ENCODE measurements at regions not wholly inside any gene's neighbourhood (a gene's known extent, or its start where the extent isn't known, plus 50 kb on each side); places are given as distances from the start of the nearest gene placed in this dataset.

- Histone ChIP-seq H3K23me2 (ENCODE audit: low read depth, low read length) (peaks cover 2% of the 10 kb centered on the region; the same call in 1 of the 2 replicates), H3K9me3 (ENCODE audit: insufficient read depth in 2 of 2, low read depth in 1 of 2, low read length in 1 of 2) (peaks cover 4 to 7% of the 10 kb centered on the region in 2 experiments; a peak in 3 of 4 replicates), H3K9ac (replicated peaks in 1 of 4; ENCODE audit: extremely low read depth in 1 of 4, low read depth in 3 of 4, low read length in 3 of 4) (no peak overlapping the region), H3K79me1 (ENCODE audit: low read depth, low read length) (no peaks in the 10 kb centered on the region), H2BK120ac (replicated peaks; ENCODE audit: low read depth, low read length) (no peak overlapping the region), H3K4me2 (ENCODE audit: insufficient read depth in 1 of 2, low read depth in 2 of 2, low read length in 2 of 2) (no peak overlapping the region), H3K4me1 (replicated peaks in 1 of 4; ENCODE audit: control insufficient read depth in 3 of 4, insufficient read depth in 4 of 4, low read length in 3 of 4) (no peaks in the 10 kb centered on the region), H4K20me1 (replicated peaks in 1 of 2; ENCODE audit: control insufficient read depth in 1 of 2, insufficient read depth in 2 of 2, low read length in 2 of 2) (peaks cover 0 to 2% of the 10 kb centered on the region in 2 experiments), H3K27ac (ENCODE audit: low read depth, low read length) (no peak overlapping the region), H3K23ac (ENCODE audit: insufficient read length) (no peak overlapping the region), H3K36me3 (ENCODE audit: control insufficient read depth in 2 of 4, insufficient read depth in 4 of 4, low read length in 3 of 4) (no peaks in the 10 kb centered on the region), H2BK12ac (ENCODE audit: low read depth, low read length) (no peak overlapping the region), H4K8ac (ENCODE audit: extremely low read depth, insufficient read depth, low read length) (no peak overlapping the region), H2BK15ac (ENCODE audit: low read length) (no peak overlapping the region), H2AK5ac (ENCODE audit: low read depth, low read length) (no peak overlapping the region), H3K4me3 (ENCODE audit: extremely low read depth in 1 of 4, insufficient read depth in 2 of 4, low read depth in 3 of 4, low read length in 4 of 4) (no peak overlapping the region), H4K5ac (ENCODE audit: insufficient read length, low read depth, low read length) (no peak overlapping the region), H2BK5ac (ENCODE audit: low read depth, low read length) (no peak overlapping the region), H3K14ac (ENCODE audit: insufficient read length) (no peak overlapping the region), H3K79me2 (ENCODE audit: control insufficient read depth in 1 of 2, insufficient read depth in 2 of 2, low read length in 2 of 2) (no peaks in the 10 kb centered on the region), H2BK20ac (ENCODE audit: low read length) (no peak overlapping the region), H3K4ac (replicated peaks; ENCODE audit: insufficient read length, low read depth, low read length) (no peak overlapping the region), H3K18ac (ENCODE audit: extremely low read depth, low read length) (no peak overlapping the region), H2AFZ (ENCODE audit: low read length) (no peak overlapping the region), H4K91ac (replicated peaks; ENCODE audit: insufficient read length, low read length) (no peak overlapping the region), H3K56ac (replicated peaks; ENCODE audit: insufficient read length, low read depth, low read length) (no peak overlapping the region), H3K27me3 (replicated peaks in 1 of 4; ENCODE audit: control insufficient read depth in 3 of 4, extremely low read depth in 1 of 4, insufficient read depth in 3 of 4, low read length in 3 of 4) (no peaks in the 10 kb centered on the region)
- POLR2A ChIA-PET (ENCODE audit: partially characterized antibody) = no interaction called here
- DNase-seq (ENCODE audit: low read depth in 1 of 2, low spot score in 2 of 2) (no peak), FAIRE-seq (no peak)
- 74% methylated on average over 5 of the region's 5 CpGs; no CpG with 5 or more reads in 1 of the 2 experiments for WGBS, 2 experiments (ENCODE audit: extremely low coverage in 1 of 2, insufficient coverage in 1 of 2, insufficient read length in 1 of 2, insufficient replicate concordance in 2 of 2, low coverage in 1 of 2, low lambda C conversion rate in 2 of 2, missing lambda C conversion rate in 1 of 2)
- CTCF ChIA-PET (ENCODE audit: partially characterized antibody) = no interaction called here
- TF ChIP-seq HDAC6 (IDR thresholded peaks at IDR 0.05; ENCODE audit: low read depth, low read length) (no peak), SIX5 (IDR thresholded peaks at IDR 0.05; ENCODE audit: low read depth, low read length) (no peak), JUN (IDR thresholded peaks at IDR 0.05; ENCODE audit: low read depth, low read length) (no peak), POLR2AphosphoS5 (IDR thresholded peaks at IDR 0.05; ENCODE audit: low read depth, low read length) (no peak), USF2 (IDR thresholded peaks at IDR 0.05; ENCODE audit: low read length) (no peak), BRCA1 (IDR thresholded peaks at IDR 0.05; ENCODE audit: low read depth, low read length) (no peak), CTBP2 (IDR thresholded peaks at IDR 0.05; ENCODE audit: borderline replicate concordance, insufficient read depth, insufficient read length, low read length) (no peak), CEBPB (IDR thresholded peaks at IDR 0.05; ENCODE audit: low read depth, low read length) (no peak), SP1 (IDR thresholded peaks at IDR 0.05; ENCODE audit: low read depth, low read length) (no peak), TAF7 (optimal IDR thresholded peaks at IDR 0.05; ENCODE audit: borderline replicate concordance, low read depth, low read length) (no peak), POU5F1 (IDR thresholded peaks at IDR 0.05; ENCODE audit: low read depth, low read length) (no peak), RXRA (IDR thresholded peaks at IDR 0.05; ENCODE audit: insufficient read depth, low read depth, low read length) (no peak), CHD1 (IDR thresholded peaks at IDR 0.05; ENCODE audit: low read depth, low read length) (no peak), CBX8 (IDR thresholded peaks at IDR 0.05; ENCODE audit: borderline replicate concordance, low read depth, low read length) (no peak)
These were observed 655.8 kb downstream of the TSN start for GRCh38 chr2:122411231-122411630.
